SKM-1 (cell line): ENCODE measurements at regions not wholly inside any gene's neighbourhood (a gene's known extent, or its start where the extent isn't known, plus 50 kb on each side); places are given as distances from the start of the nearest gene placed in this dataset.
A peak's percentile ranks its signal among the peaks of the same experiment; 100 is the strongest.

Experiments
- DNase-seq: peaks from one replicate; lab custom pipeline; 2025; ENCODE audit not compliant: unreplicated experiment; lab: John Stamatoyannopoulos, UW

- no peak for DNase-seq
These were observed 50.5 kb upstream of the LRRC1 start for GRCh38 chr6:53744321-53744720.

- DNase-seq: no peak
These were observed 53.6 kb upstream of the LRRC1 start for GRCh38 chr6:53741034-53741823.

GRCh38 chr6:53737746-53738145, 57.1 kb upstream of the LRRC1 start:
- DNase-seq: no peak

- DNase-seq: no peak
These were observed 58.9 kb upstream of the LRRC1 start for GRCh38 chr6:53735896-53736295.

- peak; percentile 5 for DNase-seq
These were observed 60.1 kb upstream of the LRRC1 start for GRCh38 chr6:53734473-53735299.

- DNase-seq: no peak
These were observed 62.8 kb upstream of the LRRC1 start for GRCh38 chr6:53731866-53732636.

GRCh38 chr6:53730767-53731166, 64.0 kb upstream of the LRRC1 start:
- no peak for DNase-seq

- peak; percentile 50 for DNase-seq
These were observed 63.1 kb upstream of the KLHL31 start for GRCh38 chr6:53728570-53729194.

- no peak for DNase-seq
These were observed 62.2 kb upstream of the KLHL31 start for GRCh38 chr6:53727748-53728147.

GRCh38 chr6:53725791-53726575, 60.4 kb upstream of the KLHL31 start:
- peak; percentile 51 for DNase-seq

- no peak for DNase-seq
These were observed 58.9 kb upstream of the KLHL31 start for GRCh38 chr6:53724501-53724900.

GRCh38 chr6:53723331-53723730, 57.8 kb upstream of the KLHL31 start:
- DNase-seq: no peak

- no peak for DNase-seq
These were observed 56.2 kb upstream of the KLHL31 start for GRCh38 chr6:53721766-53722165.

- peak; percentile 74 for DNase-seq
These were observed 53.3 kb upstream of the KLHL31 start for GRCh38 chr6:53718597-53719460.

- no peak for DNase-seq
These were observed 52.0 kb upstream of the KLHL31 start for GRCh38 chr6:53717566-53717965.

GRCh38 chr6:53715434-53715833, 49.9 kb upstream of the KLHL31 start:
- no peak for DNase-seq
